GM19455 (cell line): ENCODE measurements at regions not wholly inside any gene's neighbourhood (a gene's known extent, or its start where the extent isn't known, plus 50 kb on each side); places are given as distances from the start of the nearest gene placed in this dataset.

Experiments
- ATAC-seq: cut with Tn5 transposase; IDR thresholded peaks from one replicate; pipeline ENCODE4 v1.9.1; 2021; ENCODE audit not compliant: unreplicated experiment

DNA sequence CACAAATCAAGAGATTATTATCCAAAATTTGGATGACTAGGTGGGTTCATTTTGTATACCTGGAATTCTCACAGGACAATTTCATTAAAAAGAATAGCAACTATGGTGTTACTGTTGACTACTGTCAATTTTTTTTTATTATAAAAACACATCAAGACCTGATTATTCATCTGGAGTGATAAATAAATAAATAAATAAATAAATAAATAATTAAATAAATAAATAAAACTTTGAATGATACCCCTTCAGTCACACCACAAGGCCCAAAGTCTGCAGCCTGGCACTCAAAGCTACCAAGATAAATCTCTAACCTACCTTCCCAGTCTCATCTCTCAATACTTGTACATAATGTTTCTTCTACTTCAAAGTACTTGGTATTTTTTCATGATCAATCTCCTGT lies 294.0 kb upstream of the KLHL29 start:
- no peak for ATAC-seq

DNA sequence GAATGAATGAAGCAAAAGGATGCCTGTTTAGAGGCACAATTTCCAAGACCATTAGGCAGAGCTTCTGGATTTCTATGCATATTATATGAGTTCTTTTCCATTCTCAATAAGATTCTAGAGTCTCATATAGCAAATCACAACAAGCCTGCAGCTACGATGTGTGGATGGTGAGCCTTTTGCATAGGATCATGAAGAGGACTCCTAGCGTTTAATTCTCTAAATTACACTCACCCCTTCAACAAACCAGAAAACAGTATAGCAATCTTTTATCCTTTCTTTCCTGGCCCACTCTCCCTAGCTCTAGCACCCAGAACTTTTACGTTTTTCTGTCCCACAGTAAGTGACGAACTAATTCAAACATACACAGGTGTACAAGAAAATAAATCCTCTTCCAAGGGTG lies 293.1 kb upstream of the KLHL29 start:
- ATAC-seq: no peak

DNA sequence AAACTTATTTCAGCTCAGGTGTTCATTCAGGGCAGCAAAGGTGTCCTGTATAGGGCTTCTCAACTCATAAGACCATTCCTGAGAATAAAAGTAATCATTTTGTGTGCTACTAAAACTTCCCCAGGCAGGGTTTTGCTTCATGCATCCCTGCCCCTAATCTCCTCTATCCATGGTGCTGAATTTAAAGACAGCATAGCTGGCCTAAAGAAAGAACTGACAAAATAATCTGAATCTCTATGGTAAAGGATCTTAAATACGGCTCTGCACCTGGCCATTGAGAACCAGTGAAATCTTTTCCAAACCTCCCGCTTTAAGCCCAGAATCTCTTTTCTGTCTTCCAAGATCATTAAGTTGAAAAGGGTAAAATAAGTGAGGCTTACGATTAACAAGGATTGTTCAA lies 292.1 kb upstream of the KLHL29 start:
- ATAC-seq: no peak

DNA sequence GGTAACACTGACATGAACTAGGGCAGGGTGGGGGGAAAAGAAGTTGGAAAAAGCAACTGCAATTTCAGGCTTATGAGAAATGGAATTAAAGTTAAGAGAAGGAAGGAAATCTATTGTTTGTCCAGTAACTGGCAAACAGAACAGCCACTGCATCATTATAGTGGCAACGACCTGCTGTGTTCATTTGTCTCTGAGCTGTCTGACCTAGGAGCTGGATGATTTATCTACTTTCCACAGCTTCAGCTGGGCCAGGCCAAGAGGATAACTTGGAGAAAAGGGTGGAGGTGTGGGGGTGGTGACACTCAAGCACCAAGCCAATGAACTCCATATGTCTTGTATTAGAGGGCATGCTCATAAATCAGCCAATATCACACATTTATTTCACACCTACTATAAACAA lies 291.5 kb upstream of the KLHL29 start:
- no peak for ATAC-seq

DNA sequence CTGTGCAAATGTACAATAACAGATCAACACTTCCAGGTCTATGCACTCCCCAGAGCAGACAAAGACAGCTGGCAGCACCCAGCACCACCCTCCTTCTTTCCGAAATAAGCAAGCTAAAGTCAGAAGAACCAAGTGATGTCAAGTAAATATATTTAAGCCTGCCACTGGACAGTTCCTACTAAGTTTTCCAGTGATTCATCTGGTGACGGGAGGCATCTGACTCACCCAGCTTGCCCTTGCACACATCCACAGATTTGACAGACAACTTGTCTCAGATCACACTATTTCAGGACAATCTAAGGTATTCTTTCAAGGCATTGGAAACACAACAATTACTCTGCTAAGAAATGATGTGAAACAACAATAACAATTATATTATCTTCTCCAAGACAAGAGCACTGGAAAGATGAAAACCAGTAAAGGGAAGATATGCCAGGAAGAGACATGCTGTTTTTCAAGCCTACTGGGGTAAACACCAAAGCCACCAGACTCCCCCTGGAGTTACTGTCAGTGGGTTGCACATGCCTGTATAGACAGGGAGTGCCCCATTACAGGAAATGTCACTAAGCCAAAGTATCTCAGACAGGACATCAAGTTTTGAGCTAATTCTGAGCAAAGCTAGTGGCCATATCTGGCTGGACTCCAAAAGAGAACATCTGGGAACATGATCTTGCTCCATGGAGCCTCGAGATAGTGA lies 287.9 kb upstream of the KLHL29 start:
- no peak for ATAC-seq

DNA sequence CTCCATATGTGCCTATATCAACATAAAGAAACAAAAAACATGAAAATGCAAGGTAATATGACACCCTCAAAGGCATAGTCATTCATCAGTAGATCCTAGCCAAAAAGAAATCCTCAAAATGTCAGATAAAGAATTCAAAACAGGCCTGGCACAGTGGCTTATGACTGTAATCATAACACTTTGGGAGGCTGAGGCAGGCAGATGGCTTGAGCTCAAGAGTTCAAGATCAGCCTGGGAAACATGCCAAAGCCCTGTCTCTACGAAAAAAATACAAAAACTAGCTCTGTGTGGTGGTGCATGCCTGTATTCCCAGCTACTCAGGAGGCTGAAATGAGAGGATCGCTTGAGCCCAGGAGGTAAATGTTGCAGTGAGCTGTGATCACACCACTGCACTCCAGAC lies 284.6 kb upstream of the KLHL29 start:
- no peak for ATAC-seq

DNA sequence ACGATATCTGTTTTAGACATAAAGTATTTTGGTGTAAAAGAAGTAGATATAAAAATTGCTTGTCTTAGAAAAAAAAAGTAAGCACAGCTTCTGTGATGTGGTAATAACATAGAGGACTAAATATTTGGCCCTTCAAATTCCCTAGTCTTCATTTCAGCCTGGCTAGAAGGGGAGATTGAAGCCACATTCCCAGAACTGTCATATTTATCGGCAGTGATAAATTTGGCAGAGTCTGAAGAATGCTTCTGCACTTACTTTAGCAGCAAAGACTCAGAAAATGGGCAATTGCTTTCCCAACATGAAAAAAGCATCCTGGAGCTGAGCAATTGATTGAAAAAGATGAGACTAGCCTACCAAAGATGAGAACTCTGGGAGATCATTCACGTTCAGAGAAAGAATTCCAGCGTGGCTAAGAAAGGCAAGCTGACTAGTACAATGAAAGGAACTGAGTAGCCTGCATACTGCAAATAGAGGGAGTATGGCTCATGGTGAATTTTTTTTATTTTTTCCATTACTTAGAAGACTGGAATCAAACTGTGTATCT lies 278.7 kb upstream of the KLHL29 start:
- no peak for ATAC-seq

DNA sequence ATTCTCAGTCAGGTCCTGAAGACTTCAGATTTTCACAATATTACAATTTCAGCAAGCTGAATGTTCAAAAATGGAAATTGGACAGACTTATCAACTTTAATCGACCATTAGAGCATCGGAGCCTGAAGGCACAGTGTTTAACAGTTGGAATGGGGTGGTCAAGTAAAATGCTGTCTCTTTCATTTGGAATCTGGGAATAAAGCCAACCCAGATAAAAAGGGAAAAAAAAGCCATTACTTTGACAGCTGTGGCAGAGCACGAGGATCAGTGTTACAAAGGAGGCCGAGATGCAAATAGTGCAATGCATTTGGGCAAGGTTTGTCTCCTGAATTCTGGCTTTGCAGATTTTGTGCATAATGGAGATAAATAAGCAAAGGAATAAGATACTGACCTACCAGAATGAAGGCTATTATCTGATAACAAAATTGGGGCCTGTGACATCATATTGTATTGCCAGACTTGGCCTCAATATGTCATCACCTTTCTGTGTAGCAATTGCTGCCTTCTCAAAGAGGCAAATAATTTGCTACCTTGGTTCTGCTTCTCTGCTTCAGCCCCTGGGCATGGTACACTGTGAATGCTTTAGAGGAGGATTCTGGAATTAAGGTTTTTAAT lies 277.5 kb upstream of the KLHL29 start:
- ATAC-seq: no peak

DNA sequence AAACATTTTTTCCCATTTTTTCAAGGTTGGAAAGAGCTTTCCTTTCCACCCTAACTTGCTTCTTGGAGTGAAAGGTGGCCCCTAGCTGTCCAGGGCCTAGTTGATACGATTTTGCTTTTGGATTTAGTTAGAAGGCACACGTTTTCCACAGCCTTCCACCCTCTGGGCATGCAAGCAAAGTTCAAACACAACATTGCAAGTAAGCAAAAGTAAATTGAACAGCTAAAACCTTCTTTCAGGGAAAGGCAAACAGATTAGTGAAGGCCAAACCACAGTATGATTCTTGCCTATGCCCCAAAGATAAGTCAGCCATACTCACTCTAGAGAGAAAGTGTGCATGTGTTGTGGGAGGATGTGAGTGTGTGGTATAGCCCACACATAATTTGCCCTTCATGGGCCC lies 273.7 kb upstream of the KLHL29 start:
- ATAC-seq: no peak

DNA sequence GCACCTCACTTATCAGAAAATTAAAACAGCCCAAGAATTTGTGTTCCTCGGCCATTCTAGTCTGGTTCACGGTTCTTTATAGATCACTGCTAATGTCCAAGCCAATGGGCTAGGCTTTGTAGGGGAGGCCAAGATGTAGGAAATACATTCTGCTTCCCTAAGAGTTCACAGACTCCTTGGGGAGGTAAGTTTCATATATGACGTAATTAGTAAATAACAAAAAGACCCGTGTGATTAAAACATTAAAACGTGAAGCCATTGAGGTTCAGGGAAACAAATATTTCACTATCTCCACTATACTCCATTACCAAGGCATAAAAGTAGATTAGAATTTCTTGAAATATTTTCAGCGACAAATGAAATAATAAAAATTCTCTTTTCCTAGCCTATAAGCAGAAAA lies 272.5 kb upstream of the KLHL29 start:
- ATAC-seq: no peak

DNA sequence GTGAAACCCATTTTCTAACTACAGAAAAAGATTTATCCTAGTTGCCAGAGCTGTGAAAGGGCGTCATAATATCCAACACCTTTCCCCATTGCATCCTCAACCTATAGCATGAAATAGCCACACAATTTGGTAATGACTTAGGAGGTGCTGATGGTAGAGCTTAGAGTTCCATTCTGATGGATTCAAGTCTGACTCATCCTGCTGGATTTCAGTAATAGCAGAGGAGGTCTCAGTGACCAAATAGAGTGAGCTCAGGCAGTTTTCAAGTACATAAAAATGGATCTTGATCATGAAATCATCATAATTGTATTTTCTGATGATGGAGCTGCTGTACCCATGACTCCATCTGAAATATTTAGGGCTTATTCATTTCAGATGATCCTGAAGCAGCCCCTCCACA lies 270.7 kb upstream of the KLHL29 start:
- no peak for ATAC-seq

DNA sequence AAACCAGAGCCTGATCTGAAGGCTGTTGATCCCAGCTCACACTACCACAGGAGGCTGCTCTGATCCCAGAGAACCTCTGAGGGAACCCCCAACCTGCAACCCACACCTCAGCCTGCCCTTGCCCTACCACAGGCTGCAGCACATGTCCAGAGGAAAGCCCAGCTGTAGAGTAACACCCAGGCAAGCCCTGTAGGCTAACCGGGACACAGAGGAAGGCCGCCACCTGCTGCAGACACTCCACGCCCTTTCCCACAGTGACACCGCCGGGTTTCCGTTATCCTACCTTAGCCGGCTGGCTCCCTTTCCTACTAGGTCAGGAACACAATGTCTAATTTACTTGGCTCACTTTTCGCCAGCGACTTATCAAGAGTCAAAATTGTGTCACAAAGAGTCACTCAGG lies 266.7 kb upstream of the KLHL29 start:
- no peak for ATAC-seq

DNA sequence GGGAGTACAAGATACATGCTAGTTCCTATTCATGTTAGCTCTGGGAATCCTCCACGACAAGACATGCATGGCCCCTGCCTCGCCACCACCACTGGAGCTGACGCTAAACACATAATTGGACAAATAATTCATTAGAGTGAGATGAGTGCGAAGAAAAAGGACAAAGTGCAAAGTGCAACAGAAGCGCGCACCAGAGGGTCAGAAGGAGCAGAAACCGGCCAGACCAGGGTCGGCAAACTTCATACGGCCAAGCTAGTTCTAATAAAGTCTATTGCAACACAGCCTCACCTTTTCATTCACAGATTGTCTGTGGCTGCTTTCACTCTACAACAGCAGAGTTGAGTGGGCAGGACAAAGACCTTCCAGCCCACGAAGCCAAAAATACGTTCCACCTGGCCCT lies 266.1 kb upstream of the KLHL29 start:
- no peak for ATAC-seq

DNA sequence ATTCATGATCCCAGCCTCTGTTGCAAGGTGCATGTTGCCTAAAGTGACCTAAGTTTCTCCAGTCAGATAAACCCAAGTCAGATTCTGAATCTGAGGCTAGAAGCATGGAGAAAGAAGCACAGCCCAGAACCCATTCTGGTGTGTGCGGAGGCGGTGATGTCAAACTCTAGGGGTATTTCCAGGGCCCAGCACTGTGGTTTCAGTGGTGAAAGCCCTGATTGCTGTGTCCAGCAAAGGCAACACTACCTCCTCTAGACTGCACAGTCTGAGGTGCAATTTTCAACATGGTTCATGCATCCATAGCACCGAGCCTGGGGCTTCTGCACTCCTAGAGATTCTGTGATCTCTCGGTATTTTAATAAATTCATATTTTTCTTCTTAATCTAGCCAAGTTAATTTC lies 264.8 kb upstream of the KLHL29 start:
- no peak for ATAC-seq

DNA sequence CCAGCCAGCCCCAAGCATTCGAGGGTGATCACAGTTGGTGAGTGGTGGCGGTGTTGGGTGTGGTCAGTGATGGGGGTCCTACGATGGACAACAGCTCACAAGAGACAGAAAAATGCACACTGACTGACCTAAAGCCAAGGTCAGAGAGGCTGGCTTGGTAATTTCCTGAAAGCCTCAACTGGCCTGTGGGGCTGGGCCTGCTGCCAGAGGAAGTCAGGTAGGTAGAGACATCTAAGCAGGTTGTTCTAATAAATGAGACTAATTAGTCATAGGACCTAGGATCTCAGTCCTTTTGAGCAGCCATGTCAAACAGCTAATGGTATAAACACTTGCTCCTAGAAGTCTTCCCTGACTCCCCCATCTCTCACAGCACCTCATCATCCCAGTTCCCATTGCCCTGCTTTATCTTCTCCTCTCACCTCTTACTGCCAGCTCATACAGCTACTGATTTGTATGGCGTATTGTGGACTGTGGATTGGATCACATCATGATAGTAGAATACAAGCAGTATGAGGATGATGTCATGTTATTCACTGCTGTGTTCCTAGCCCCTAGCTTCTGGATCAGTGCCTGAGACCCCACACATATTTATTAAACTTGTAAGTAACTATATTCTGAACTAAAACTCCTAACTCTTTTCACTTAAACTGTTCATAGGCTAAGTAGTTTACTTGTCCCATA lies 262.9 kb upstream of the KLHL29 start:
- no peak for ATAC-seq

DNA sequence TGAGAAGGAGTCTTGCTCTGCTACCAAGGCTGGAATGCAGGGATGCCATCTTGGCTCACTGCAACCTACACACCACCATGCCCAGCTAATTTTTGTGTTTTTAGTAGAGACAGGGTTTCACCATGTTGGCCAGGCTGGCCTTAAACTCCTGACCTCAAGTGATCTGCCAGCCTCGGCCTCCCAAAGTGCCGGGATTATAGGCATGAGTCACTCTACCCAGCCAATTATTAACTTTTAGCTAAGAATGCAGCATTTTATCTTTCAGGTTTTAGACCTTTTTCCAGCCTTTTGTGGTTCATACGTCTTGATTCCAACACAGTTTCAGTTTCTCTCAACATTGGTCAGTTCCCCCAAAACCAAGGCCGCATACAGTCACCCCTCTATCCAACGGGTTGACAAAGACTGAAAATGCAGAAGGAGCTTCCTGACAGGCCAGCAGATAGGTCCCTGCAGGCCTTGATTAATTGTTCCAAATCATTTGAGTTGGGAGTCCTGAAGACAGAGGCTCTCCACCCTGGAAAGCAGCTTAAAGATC lies 262.2 kb upstream of the KLHL29 start:
- no peak for ATAC-seq

DNA sequence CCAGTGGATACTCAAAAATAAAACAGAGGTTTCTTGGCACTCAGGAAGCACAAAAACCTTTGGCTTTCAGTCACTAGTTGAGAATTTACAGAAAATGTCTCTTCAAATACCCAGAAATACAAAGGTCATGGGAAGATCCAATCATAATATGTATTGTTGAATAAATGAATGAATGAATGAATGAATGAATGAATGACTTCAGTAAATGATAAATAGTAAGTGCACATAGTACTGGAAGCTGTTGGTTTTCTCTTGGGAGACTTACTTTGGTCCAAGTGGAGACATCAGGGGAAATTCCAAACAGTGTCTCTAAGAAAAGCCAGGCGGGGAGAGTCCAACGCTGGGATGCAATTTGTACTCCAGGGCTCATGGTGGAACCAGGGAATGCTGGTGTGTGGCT lies 261.3 kb upstream of the KLHL29 start:
- ATAC-seq: no peak

DNA sequence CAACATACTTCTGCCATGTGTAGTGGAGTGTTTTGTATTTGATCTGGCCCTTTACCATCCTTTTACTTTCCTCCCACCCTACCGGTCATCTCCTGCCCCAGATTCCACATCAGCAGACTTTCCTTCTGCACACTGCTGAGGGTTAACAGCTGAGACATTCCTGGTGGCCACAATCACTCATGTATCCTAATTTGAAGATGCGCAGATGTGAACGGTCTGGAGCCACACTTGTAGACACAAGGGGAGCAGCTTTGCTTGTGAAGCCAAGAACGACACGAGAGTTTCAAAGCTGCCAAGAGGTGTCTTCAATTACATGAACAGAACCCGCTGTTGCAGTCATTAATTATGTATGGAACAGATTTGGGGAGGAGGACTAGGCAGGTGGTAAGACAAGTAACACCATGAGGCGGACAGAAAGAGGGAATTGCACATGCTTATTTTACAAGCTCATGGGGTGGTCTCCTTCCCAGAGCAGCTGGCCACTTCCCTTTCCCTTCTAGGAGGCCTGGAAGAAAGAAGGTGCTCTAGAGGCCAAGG lies 260.7 kb upstream of the KLHL29 start:
- no peak for ATAC-seq

DNA sequence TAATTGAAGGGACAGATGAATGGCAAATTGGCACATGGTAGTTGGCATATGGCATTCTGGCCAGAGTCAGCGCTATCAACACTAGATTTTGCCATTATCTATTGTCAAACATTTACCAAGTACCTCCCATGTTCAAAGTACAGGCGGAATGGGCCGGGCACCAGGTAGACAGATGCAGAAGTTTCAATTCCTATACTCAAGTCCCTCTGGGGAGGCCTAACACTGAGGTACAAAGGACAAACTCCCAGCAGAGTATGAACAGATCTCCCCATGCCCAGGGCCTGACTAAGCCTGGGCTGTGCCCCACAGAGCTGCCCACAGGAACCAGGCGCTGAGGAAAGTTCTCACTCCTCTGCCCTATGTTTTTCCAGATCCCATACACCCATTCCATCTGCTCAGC lies 257.5 kb upstream of the KLHL29 start:
- ATAC-seq: no peak

DNA sequence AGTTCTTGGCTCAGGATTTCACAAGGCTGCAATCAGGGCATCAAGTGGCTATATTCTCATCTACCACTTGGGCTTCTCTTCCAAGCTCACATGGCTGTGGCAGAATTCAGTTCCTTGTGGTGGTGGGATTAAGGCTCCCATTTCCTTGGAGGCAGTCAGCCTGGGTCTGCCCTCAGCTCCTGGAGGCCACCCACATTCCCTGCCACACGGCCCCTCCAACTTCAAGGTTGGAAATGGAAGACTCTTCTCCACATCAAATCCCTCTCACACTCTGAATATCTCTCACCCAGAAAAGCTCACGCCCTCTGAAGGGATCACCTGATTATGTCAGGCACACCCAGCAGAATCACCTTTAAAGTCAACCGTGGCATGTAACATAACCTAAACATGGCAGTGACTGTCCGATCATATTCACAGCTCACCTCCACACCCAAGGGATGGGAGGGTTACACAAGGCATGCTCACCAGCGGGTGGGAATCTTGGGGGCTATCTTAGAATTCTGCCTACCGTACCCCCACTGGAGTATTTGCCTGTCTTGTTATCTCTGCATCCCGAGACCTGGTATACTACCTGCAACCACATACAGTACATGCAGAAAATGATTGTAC lies 256.2 kb upstream of the KLHL29 start:
- no peak for ATAC-seq

DNA sequence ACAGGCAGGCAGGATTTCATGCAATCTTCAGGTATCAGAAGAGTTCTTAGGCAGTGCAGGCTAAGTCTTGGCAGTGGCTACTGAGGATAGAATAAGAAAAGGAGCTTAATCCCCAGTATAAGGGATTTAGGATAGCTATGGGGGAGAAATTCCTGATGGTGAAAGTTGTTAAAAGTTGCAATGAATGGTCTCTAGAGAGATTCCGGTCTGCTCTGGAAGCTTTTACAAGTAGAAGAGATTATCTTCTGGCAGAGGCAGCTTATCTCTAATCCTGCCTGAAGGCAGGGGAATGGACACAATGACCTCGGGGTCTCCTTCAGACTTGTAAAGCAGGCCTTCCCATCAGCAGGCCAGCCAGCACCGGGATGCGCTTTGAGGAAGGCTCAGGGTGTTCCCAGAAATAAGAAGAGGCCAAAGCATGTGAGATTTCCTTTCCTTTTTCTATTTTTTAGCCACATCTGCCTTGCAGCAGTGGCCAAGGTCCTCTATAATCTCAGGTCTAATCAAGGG lies 253.9 kb upstream of the KLHL29 start:
- no peak for ATAC-seq
